Inflammatory macrophage (primary cell): ENCODE measurements at regions not wholly inside any gene's neighbourhood (a gene's known extent, or its start where the extent isn't known, plus 50 kb on each side); places are given as distances from the start of the nearest gene placed in this dataset.

ENCODE experiments used
- DNase-seq, 2 donors: peaks; one replicate each; pipeline ENCODE4 v3.0.0-alpha.2; 2020 to 2022

DNA sequence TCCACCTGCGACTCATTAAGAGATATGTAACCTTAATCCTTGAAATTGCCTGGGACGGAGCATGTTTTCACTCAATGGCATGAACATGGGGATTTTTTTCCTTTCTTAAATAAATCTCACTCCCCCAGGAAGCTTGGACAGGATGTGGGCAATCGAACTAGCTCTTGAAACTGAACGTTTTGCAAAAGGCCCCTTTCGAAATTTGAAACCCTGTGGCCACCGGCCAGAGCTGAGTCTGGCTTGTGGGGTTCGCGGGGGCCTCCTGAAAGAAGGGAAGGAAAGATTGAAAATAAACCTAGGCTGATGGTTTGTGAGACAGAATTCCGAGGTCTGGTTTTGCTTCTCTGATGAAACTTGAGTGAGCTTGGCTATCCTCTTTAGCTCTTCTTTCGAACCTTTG, 101.4 kb upstream of the RTL1 start:
- peak in 1 of 2 donors; percentile 35 for DNase-seq

DNA sequence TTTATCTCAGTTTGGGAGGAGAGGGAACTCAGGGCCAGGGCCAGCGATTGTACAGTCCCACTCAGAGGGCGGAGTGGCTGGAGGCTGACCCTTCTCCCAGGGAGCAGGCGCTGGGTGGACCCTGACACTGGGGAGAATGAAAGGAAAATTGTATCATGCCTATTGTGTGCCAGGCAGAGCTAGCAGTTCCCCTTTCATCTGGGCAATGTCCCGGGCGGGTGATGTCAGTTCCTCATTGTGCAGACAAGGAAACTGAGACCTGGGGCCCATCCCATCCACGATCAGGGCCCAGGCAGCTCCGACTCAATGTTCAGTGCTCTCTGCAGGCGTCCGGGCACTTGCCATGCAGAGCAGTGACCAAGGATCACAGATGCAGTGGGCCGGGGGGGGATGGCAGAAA, 101.9 kb upstream of the RTL1 start:
- peak; percentile 7 to 53 for DNase-seq

DNA sequence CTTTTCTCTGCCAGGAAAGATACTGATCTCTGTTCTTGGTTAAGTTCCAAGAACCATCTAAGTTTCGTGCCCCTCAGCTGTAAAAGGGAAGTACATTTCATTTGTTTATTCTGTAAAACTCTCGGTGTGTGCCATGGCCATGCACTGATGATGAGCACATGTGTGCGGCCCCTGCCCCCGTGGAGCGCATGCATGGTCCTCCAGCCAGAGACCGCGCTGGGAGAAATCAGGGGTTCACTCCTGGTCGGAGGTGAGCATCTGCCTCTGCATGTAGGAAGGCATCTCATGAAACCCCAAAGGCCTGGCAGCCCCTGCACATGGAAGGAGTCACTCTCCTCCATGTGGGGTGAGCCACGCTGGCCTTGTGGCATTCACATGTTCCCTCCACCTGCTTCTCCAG, 102.5 kb upstream of the RTL1 start:
- DNase-seq, result no peak

DNA sequence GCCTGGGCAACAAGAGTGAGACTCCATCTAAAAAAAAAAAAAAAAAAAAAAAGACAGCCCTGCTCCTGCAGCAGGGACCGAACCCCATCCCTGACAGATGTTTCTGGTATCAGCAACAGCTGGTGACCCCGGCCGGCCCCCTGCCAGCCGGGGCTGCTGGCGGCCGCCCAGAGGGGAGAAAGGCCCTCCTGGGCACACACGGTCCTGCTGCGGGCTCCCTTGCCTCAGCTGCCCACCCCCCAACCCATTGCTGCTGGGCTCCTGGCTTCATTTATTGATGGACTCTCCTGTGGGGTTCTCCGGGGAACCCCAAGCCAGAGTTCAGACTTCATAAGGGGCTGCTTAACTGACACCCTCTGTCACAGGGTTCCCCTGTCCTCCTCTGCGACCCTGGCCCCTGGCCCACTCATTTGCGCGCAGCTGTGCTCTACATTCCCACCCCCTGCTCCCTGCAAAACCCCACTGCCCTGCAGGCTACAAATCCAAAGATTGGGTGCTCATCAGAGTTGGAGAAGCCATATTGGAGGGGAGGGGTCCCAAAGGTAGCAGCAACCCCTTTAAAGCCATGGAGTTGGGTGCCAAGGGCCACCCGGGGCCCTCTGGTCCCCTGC, 103.6 kb upstream of the RTL1 start:
- DNase-seq, result no peak

DNA sequence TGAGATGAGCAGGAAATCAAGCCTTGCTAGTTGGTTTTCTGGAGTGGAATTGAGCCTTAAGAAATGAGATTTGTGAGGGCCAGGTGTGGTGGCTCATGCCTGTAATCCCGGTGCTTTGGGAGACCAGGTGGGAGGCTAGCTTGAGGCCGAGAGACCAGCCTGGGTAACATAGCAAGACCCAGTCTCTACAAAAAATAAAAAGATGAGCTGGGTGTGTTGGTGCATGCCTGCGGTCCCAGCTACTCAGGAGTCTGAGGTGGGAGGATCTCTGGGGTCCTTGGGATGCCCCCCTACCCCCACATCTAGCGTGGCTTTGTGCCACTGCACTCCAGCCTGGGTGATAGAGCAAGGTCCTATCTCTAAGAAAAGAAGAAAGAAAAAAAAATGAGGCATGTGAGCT, 104.2 kb upstream of the RTL1 start:
- no peak for DNase-seq

DNA sequence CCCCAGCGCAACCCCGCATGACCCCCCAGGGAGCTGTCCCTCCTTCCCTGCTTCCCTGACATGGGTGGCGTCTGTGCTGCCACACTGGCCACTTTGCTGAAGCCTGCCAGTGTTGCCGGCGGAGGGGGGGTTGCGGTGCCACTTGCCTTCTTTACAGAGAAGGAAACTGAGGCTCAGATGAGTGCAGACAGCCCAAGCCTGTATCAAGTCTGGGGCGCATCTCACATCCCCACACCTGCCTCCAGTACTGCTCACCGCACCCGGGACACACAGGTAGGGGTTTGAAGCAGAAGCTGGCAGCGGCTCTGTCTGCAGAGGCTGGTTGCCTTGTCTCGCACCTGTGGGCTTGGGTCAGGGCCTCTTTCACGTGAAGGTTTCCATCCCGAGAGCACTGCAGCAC, 104.7 kb upstream of the RTL1 start:
- no peak for DNase-seq

DNA sequence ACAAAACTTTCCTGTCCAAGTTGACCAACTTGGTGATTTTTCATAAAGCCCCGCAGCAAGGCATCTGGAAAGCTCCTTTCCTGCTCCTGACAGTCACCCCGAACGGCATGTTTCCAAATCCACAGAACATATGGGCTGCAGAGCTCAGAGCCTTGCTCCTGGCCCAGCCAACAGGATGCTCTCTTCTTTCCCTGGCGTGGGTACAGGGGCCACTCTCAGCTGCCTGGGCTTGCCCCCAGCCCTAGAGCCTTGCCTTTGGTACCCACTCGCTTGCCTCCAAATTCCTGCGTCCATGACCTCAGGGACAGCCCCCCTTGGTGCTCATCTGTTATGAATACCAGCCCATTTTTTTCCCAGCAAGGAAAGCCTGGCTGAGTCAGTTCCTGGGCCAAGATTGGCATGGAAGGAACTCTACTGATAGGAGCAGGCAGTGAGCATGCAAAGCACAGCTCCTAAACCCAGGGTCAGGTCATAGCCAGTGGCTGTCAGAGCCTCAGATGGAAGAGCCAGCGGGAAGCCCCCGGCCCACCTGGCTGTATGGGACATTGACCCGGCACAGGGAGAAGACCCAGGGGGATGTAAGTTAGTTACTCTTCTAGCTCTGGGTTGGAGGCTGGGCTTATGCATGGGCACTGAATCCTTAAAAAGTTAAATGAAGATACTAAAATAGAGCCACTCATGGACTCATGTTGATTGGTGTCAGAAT, 105.3 kb upstream of the RTL1 start:
- DNase-seq, result no peak

DNA sequence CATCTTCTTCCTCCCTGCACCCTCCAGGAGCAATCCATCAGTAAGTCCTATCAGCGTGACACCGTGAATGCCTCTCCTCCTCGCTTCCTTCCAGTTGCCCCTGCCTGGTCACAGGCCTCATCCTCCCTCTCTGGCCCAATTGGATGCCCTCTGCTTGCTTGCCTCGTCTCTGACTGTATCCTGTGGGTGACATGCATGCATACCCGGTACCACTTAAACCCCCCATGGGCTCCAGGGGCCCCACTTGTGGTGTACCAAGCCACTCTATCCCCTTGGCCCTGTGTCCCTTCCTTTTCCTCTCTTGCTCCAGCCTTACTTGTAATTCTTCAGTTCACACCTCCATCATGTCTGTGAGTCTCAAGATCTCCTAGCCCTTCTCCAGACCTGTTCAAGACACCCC, 106.0 kb upstream of the RTL1 start:
- DNase-seq, result no peak

DNA sequence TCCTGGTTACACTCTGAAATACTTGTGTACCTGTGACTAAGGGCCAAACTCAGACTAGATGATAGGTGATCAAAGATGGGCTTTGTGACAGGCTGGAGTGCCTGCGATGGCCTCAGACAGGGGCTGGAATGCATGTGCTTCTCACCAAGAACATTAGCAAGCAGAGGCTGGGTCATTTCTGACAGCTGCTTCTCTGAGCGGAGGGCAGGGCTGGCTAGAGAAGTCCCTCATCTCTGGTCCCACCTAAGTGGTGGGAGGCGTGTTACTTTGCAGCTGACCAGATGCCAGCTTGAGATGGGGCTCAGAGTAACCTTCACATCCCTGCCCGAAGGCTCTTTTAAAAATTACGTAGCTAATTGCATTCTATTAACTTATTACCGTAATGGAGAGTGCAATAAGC, 106.8 kb upstream of the RTL1 start:
- no peak for DNase-seq

DNA sequence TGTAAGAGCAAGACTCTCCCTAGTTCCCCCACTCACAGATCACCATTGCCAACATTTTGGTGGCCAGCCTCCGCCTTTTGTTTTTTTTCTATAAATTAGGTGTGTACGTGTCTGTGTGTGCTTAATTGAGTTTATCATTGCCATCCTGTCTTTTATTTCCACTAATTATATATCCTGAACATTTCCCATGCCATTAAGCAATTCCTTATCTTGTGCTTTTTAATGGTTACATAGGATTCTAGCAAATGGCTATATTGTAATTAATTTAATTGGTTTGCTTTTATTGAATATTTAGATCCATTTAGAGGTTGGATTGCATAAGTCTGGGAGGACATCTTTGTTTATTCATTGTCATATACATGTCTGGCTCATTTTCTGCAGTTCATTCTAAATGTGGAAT, 107.3 kb upstream of the RTL1 start:
- DNase-seq, result no peak

DNA sequence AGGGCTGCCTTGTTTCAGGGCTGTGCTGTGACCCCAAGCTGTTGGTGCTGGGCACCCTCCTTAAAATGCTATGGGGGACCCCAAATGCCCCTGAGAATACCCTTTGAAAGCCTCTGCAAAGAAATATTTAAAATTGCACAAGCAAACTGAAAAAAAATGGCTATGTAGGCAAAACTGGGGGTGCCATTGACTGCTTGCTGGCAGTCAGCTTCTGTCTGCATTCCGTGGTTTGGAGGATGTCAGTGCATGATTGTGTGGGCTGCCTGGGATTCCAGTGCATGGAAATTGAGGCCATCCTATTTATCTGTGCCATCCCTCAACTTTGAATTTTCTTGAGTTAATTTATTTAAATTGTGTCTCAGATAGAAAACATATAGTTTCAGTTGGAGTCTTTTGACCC, 113.7 kb upstream of the RTL1 start:
- no peak for DNase-seq

DNA sequence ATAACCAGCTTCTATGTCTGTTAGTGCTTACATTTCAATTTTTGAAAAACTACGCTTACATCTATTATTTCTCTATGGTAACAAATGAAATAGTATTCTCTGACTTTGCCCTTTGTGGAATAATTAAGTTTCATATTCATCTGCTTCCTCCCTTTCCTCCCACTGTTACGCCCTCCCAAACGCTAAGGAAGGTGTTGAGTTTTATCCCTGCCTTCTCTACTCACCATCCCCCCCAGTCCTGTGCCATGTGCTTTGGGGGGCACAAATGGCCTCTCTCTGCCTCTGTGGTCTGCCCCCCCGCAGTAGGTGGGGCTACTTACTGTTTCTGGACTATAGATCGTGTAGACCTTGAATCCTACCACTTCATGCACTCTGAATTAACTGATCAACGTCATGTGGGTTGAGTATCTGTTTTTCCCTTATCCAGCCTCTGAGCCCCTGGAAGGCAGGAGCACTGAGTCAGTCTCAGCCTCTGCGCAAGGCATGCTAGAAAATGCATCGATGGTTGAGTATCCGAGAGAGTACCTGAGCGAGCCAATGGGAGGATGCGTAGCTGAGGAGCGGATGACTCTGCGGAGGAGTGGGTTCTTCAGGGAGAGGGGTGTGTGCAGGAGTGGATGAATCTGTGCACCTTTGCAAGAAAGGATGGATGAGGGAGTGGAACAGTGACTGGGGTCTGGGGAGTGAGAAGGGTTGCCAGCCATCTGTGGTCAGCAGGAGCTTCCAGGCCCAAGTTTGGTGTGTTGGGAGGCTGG, 114.5 kb upstream of the RTL1 start:
- no peak for DNase-seq

DNA sequence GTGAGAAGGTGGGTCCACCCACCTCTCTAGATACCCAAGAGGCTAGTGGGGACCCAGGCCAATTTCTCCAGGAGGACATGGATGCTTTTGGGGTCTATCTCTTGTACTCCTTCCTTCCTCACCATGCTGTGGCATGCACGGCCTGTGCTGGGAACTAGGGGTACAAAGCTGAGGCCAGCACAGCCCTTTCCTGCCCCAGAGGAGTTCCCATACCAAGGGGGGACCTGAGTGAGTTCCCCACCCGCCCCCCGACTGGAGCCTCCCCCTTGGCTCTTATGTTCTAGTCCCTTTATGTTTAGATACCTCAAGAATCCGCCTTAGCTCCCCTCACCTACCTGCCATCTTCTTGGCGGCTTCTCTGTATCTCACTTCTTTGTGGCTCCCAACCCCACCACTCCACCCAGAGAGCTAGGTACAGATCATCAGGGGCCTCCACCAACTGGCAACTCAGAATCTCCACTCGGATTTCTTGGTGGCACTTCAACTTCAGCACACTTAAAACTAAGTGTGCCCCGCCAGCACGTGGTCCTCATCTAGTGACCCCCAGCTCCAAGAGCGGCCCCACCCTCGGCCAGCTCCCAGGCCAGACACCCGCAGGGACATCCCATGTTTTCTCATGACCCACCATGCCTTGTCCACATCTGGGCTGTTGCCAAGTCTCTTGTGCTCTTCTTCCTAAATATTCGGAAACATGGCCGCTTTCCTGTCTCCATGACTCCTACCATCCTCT, 115.2 kb upstream of the RTL1 start:
- DNase-seq, result no peak

DNA sequence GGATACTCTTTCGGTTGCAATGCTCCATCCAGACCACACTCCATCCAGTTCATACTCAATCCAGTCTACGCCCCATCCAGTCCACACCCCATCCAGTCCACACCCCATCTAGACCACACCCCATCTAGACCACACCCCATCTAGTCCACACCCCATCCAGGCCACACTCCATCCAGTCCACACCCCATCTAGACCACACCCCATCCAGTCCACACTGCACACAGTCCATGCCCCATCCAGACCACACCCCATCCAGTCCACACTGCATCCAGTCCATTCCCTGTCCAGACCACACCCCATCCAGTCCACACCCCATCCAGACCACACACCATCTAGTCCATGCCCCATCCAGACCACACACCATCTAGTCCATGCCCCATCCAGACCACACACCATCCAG, 116.0 kb upstream of the RTL1 start:
- DNase-seq, result no peak

DNA sequence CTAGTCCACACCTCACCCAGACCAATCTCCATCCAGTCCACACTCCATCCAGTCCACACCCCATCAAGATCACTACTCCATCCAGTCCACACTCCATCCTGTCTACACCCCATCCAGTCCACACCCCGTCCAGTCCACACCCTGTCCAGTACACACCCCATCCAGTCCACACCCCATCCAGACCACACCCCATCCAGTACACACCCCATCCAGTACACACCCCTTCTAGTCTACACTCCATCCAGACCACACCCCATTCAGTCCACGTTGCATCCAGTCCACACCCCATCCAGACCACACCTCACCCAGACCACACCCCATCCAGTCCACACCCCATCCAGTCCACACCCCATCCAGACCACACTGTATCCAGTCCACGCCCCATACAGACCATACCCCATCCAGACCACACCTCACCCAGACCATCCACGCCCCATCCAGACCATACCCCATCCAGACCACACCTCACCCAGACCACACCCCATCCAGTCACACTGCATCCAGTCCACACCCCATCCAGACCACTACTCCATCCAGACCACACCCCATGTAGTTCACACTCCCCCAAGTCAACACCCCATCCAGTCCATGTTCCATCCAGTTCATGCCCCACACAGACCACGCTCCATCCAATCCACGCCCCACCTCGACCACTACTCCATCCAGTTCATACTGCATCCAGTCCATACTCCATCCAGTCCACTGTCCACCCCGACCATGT, 116.6 kb upstream of the RTL1 start:
- DNase-seq, result no peak

DNA sequence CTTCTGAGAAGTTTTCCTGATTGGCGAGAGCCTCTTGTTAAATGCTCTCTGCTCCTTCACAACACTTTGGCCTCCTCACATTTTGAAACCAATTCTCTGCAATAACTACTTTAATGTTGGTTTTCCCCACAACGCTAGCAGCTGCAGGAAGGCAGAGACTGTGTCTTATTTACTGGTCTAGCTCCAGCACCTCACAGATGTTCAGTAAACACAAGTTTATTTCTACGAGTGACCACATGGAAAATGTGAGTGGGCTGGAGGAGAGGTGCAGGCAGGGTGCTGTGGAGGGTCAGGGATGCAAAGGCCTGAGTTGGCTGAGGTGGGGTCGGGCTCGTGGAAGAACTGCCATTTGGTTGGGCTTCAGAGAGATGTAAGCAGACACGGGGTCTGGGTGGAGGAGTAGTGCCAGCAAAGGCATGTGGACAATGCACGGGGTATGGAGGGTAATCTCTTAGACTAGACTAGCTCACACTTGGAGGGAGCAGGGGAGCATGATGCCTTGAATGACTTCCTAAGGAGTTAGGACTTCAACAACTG, 117.4 kb upstream of the RTL1 start:
- DNase-seq, result no peak

DNA sequence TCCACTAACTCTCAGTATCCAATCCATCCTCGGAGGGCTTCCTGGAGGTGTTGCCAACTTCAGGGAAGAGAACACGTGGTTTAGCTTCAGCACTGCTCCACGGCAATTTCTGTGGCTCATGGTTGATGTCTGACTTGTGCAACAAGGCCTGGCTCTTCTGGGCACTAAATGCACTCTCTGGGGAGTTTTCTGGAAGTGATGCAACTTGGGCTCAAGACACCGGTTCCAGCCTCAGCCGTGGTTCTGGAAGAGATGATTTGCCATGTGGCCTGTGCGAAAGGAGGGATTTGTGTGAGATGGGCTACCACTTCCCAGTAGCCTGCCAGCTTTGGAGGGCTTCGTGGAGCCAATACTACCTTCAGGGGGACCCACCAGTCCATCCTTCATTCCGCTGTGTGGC, 118.6 kb upstream of the RTL1 start:
- DNase-seq, result no peak

DNA sequence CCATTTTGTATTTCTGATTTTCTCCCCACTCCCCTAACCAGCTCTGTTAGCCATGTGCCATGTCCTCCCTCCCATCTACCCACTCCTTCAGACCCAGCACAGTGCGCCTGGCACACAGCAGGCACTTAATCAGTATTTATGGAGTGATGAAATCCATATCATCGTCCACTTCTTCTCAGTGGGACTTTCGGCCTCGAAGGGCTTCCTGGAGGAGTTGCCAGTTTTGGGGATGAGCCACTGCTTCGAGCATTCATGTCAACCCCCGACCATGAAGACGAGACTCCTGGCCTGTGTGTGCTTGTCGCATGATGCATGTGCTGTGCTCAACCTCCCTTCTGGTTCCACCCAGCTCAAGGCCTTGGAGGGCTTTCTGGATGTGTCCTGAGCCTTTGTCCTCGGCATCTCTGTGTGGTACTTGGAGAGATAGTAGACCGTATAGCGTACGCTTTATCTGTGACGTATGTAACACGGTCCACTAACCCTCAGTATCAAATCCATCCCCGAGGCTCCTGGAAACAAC, 119.5 kb upstream of the RTL1 start:
- no peak for DNase-seq

DNA sequence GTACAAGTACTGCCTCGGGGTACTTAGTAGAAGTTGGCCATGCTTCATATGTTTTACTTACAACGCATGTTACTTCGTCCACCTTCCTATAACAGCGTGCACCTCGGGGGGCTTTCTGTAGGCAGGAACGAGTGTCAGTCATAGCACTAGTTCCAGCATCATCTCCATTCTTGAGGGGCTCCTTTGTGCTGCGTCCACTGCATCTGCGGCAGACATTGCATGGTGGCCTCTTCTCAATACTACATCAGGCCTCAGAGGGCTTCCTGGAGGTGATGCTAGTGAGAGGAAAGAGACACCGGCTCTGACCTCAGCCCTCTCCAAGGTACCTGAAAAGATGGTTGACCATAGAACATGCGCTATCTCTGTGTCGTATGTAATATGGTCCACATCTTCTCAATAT, 121.2 kb upstream of the RTL1 start:
- DNase-seq, result no peak

DNA sequence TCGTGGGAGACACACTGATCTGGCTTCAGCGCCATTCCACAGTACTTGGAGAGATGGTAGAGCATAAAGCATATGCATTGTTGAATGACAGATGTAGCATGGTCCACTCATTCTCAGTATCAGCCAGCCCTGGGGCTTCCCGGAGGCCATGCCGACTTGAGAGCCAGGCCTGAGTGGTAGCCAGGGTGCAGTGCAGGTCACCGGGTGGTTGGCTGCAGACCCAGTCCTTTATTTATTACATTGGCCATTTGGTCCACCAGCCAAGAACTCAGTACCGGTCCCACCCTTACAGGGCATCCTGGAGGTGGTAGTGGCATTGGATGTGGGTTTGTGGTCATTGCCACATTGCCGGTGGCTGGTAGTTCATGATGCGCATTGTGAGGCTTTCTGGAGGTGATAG, 121.6 kb upstream of the RTL1 start:
- DNase-seq, result no peak

DNA sequence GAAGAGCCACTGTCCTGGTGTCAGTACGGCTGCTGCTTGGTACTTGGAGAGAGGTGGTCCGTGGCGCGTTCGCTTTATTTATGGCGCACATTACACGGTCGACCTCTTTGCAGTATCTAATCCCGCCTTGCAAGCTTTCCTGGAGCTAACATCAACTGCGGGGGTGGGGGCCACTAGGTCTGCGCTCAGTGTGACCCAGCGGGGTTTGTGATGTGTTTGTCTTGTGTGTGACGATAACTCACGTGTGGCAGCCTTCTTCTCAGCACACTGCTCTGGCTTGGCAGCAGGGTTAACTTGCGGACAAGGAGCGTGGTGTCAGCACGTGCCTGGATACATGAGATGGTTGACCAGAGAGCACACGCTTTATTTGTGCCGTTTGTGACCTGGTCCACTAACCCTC, 122.2 kb upstream of the RTL1 start:
- no peak for DNase-seq

DNA sequence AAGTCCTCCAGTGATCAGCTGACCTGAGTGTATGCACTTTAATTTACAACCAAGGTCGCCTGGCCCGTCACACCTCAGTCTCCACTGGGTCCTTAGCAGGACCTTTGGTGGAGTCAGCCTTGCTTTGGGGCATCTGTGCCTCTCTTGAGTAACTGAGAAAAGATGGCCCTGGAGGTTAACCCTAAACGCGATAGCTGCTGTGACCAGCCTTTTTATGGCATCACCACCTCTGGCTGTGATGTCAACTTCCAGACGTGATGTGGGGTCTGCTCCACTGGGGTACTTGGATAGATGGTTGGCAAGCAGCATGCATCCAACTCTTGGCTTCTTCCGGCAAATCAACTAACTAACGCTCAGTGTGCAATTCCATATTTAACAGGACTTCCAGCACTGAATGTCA, 122.8 kb upstream of the RTL1 start:
- DNase-seq, result no peak
